GM21737 (cell line): ENCODE measurements at regions not wholly inside any gene's neighbourhood (a gene's known extent, or its start where the extent isn't known, plus 50 kb on each side); places are given as distances from the start of the nearest gene placed in this dataset.
A peak's percentile ranks its signal among the peaks of the same experiment; 100 is the strongest.

Source experiments
- ATAC-seq: cut with Tn5 transposase; IDR thresholded peaks from one replicate; pipeline ENCODE4 v1.9.1; 2021; ENCODE audit warnings: mild to moderate bottlenecking, moderate library complexity; ENCODE audit not compliant: unreplicated experiment

DNA sequence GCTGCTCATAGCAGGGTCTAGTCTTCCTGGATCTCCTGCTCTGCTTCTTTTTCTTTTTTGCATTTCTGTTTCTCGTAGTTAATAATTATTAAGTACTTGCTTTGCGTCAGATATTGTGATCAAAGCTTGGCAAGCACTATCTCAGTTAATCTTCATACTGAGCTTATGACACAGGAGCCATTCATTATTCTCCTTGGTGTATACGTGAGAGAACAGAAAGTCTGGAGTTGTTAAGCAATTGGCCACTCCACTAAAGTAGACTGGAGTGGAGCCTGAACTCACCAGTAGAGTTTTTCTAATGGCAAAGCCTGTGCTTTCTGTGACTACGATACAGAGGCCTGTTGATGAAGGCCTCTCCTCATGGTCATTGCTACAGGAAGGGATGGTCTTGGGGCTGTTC is 285.9 kb downstream of the RFC3 start:
- ATAC-seq = no peak

DNA sequence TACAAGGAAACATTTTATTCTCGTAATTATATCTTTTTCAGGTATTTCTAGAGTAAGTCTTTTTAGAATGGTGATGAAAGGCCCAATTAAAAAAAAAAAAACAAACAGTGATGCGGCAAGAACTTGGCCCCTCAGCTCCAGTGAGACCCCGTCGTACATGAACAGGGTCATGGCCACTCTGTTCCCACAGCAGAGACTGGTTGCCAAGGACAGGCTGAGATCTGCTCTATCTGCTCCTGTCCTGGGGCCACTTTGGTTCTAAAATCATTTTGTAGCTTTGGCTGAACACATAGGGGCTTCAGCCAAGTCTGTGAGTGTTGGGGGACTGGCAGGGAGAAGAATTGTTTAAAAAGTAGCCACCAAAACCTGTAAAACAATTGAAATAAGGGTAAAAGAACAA is 286.9 kb downstream of the RFC3 start:
- ATAC-seq = no peak

DNA sequence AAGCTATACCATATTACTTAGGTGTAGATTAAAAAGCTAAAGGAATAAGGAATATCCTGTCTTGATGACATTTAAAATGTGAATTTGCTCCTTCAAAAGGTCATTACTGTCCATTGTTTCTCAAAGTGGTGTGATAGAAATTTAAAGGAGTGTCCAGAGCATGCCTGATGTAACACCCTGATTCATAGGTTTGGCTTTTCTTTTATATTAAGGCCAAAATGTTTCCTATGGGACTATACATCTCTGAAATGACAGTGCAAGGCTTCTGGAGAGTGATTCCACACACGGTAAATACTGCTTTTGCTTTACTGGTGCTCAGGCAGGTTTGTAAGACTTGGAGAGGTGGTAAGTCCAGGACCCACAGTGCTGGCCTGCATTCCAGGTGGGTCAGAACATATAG is 289.9 kb downstream of the RFC3 start:
- ATAC-seq = no peak

- ATAC-seq = no peak
Observed at GRCh38 chr13:34108410-34108809, 290.5 kb downstream of the RFC3 start.

DNA sequence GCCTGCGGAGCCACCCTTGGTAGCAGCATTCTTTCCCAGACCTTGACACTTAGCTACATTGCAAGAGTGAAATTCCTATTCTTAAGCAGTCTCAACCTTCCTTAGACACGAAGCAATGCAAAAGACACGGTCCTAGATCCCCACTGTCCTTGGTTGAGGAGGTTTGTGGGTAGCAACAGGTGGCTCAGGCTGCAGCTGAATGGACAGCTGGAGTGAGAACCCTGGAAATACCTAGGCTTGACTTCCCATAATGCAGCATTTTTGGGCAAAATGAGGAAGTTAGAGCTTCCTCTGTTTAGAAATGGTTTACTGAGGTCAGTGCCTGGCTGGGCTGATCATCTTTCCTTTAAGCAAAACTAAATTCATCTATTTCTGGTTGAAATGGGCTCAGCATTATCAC is 296.6 kb downstream of the RFC3 start:
- no peak for ATAC-seq

DNA sequence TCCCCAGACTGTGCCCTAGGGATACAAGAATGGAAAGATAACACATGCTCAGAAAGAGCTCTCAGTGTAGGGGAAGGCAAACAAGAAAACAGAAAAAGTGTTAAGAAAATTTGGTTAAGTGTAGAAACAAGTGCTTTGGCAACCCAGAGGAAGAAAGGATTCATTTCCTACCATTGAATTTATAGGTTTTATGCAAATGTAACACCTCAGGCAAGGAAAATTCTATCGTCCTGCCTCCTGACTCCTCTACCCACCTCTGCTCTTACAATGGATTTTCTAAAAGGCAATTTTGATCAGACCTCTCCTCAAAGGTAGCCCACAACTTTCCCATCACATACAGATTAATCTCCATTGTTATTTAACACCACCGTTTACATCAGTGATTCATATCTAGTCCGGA is 298.7 kb downstream of the RFC3 start:
- no peak for ATAC-seq

DNA sequence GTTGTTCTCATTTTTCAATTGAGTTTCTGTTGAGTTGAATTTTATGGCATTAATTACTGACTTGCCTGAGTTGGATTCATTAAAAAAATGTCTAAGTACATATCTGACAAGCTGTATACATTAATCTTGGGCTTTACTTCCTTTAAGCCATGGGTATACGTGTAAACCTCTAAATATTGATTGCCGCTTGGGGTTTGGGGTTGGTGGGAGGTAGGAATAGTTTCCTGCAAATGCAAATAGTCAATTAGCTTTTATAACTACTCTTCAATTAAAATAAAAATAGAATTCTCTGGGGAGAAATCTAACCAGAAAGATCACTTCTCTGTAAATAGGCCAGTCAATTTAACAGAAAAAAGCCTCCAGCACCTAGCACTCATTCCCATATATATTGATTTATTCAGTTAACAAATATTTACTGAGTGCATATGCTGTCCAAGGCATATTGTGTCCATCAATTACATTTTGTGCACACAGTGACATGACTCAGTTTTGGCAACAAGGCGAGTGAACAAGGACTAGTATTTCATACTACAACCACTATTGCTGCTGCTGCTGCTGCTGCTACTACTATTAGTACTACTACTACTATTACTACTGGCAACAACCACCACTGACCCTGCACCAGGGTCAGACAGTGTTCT is 306.8 kb downstream of the RFC3 start:
- ATAC-seq = no peak

- ATAC-seq = no peak
Observed at GRCh38 chr13:34127523-34127922, 309.6 kb downstream of the RFC3 start.

GRCh38 chr13:34128661-34129060 is 310.7 kb downstream of the RFC3 start:
- no peak for ATAC-seq

GRCh38 chr13:34129436-34129835 is 311.5 kb downstream of the RFC3 start:
- ATAC-seq = no peak

DNA sequence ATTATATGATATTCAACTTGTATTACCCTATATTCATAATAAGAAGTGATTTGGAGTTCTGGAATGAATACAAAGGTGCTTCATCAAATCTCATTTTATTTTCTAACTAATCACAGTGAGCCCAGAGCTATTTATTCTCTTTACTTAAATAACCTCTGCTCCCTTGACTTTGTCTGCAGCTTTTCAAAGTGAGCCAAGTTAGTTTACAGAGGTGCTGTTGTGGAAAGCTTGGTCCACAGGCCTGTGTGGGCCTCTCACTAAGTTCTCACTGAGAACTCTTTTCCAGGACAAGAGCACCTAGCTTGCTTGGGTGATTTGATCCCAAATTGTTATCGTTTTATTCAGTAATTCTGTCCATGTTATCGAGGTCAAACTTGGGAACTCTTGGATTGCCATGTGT is 319.3 kb downstream of the RFC3 start:
- ATAC-seq = no peak

DNA sequence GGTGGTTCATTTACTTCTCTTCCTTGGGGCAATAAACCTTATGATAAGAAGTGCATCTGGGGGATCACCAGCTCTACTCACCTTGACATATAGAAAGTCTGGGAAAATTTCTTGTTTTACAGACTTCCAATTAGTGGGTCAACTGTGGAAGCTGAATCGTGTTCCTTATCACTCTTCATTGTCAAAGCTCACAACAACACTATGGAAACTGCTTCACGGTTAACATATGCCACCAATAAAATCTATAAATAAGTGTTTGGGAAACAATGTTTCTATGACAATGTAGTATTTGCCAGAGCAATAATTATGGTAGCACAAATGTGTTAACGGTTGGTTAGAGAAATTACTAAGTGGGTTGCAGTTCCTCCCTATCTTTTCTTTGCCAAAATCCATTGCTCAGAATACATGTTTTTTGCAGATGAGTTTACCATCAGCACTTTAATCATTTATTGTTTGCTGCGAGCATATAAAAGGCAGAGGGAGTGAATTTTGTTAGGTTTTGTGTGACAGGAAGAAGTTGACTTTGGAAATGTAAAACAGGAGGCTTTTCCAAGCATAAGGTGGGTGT is 321.8 kb downstream of the RFC3 start:
- no peak for ATAC-seq

DNA sequence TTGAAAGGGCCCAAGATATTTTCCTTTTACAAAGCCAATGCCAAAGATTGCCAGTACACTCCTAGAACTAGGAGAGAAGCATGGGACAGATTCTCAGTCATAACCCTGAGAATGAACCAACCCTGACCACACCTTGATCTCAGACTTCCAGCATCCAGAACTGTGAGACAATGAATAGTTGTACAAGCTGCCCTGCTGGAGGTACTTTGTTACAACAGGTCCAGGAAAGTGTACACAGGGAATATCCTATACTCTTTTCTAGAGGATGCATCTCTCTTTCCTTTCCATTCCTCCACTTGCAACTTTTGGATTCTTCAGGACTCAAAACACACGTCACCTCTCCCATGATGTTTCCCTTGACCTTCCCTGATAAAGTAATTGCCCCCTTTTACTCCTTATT is 325.7 kb downstream of the RFC3 start:
- ATAC-seq = no peak

DNA sequence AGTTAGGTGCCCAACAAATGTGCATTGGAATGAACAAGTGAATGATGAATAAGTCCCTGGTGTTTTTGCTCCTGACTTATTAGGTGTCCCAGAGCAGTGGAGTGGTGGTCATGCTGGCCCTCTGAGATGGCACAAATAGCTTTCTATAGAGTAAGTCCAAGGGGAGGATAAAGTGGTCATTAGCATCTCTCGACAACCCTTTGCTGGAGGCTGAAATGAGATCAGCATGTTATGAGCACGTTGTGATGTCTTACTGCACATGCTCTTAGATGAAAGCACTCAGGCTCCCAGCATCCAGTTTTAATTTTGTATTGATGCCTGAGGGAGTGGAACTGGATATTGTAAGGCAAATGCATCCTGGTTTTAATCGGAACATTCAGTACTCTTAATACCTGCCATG is 326.2 kb downstream of the RFC3 start:
- no peak for ATAC-seq

GRCh38 chr13:34145061-34145460 is 327.1 kb downstream of the RFC3 start:
- no peak for ATAC-seq

DNA sequence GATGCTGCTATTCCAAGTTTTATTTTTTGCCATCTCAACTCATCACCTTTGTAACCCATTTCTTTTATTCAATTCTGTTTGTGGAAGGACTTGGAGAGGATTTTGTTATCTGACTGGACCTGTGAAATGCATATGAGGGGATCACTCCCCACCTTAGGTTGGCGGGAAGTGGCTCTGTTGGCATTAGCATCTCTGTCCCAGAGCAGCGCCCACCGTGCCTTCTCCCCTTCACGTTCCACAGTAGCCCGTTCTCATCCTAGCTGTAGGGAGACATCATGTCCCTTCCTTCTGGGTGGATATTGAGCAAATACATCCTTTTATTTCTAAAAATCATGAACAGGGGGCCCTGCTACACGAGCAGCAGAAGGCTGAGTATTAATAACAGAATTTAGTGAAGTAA is 330.4 kb downstream of the RFC3 start:
- ATAC-seq = no peak

DNA sequence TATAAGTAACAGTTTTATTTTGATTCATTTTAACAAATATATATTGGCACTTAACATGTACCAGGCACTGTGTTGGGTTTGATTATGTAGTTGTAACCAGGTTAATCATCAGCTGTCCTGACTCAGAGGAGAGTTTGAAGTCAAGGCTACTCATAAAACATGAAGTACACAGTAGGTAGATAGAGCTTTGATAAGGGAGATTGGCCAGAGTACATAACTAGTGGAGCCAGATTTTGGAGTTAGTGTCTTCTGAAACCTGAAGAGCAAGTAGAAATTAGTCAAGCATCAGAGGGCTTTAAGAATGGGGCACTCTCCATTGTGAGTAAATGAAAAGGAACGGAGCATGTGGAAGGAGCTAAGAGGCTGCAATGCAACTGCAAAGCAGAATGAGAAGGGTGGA is 333.9 kb downstream of the RFC3 start:
- no peak for ATAC-seq

DNA sequence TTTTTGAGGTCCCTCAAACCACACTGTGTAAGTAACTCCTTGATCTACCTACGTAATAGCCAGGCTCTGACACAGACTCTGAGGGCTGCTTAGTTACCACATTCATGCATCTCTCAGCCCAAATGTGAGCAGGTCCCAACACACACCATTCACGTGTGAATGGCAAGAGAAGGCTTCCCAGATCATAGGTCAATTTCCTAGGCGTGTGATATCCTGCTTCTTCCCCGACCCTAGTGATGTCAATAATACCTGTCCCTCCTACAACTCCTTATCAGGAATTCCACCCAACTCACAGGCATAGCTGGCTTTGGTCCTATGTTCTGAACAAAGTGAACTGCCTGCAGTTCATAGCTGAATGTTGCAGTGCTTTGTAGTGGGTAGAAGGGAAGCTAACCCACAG is 334.5 kb downstream of the RFC3 start:
- no peak for ATAC-seq

- ATAC-seq = no peak
Observed at GRCh38 chr13:34152996-34153395, 335.0 kb downstream of the RFC3 start.

DNA sequence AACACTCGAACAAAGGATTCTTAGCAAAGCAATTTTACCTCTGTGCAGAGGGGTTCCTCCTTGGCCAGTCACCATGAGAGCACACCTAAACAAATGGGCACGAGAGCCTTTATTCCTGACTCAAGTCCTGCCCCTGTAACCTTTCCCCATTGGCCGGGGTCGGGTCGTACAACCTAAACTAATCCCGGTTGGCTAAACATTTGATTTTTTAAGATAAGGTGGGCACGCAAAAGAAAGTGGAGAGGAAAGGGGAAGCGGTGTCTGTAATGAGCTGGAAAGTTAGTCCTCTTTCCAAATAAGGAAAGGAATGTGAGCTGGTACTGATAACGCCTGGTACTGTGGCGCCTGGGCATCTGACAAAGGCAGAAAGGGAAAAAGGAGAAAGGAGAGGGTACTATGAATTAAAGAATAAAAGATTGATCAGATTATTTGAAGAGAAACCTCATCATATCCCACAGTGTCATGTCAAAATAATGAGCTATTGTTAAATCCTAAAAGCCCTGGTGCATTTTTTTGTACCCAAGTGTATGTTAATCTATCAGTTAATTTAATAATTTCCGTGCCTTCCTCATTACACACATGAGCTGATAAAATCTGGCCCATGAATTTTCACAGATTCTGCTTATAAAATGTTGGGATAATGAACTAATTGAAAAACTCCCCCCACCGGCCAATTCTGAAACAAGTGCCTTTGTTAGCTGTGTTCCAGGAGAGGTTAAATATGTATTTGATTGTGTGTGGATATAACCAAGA is 335.7 kb downstream of the RFC3 start:
- no peak for ATAC-seq

DNA sequence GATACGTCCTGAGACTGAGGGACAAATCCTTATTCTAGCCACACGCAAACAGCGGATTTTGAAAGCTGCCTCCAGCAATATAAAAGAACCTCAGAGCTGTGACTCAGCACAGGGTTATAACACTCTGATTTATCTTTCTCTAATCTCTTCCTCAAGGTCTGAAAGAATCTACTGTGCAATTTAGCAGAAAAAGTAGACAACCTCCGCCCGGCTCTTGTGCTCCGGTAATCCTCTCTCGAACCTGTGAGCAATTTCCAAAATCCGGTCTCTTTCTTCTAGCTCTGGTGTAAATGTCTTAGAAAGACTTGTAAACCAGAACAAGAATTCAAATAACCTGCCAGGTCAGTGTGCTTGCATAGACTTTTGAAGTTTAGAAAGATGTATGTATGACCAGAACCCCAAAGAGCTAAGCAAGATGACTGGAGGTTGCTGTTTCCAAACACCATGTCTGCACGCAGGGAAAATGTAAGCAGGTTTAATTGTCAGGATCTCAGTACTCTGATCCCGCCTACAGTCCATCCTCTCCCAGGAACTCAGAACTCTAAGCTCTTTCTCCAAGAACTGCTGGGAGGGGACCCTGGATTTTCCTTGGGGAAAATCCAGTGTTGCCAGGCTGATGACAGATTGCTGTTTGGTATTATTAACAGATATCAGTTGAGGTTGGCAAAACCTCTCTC is 338.1 kb downstream of the RFC3 start:
- no peak for ATAC-seq

DNA sequence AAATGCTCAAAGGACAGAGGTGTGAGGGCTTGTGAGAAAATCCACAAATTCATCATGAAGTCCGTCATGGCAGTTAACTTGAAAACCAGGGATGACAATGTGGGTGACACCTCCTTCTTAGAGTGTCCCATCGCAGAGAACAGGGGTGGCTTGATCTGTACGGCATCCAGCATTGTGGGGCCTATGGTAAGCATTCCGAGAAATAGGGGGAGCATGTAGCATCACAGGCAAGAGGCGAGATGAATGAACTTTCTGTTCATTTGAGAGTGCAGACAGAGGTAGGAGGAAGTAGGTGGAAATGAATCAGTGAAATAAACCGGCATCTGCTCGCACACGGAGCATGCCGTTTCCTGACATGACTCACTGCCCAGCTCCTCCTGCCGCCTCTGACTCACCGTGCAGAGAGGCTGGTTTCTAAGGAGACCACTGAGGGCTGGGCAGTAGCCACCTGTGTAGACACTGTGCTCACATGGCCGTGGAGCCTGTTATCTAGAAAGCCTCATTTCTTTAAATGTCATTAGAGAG is 339.0 kb downstream of the RFC3 start:
- peak; percentile 99 for ATAC-seq
